ENCODE measurements at regions not wholly inside any gene's neighbourhood (a gene's known extent, or its start where the extent isn't known, plus 50 kb on each side); places are given as distances from the start of the nearest gene placed in this dataset.

GRCh38 chr13:38527140-38527539 lies 159.7 kb upstream of the FREM2 start:
- TF ChIP-seq TCF12 (IDR thresholded peaks at IDR 0.05; ENCODE audit: low read depth, low read length) (no peak), CTCF (IDR thresholded peaks at IDR 0.05 in 2 of 3, conservative IDR thresholded peaks at IDR 0.05 in 1 of 3; ENCODE audit: control insufficient read depth in 2 of 3, extremely low read depth in 1 of 3, insufficient read depth in 1 of 3, low read depth in 3 of 3, low read length in 3 of 3) (no peak)

Data from GM12878 (cell line).